GM12878 (cell line): ENCODE measurements at regions not wholly inside any gene's neighbourhood (a gene's known extent, or its start where the extent isn't known, plus 50 kb on each side); places are given as distances from the start of the nearest gene placed in this dataset.

ENCODE experiments used
- ELK1 ChIP-seq: IDR thresholded peaks from 2 replicates; pipeline ENCODE4 v1.6.1; 2012; ENCODE audit warnings: low read depth, low read length, improper control_type of control experiment
- FOXK2 ChIP-seq: fragments of 450-650 bp; IDR thresholded peaks from 2 replicates; pipeline ENCODE4 v1.6.1; 2017; ENCODE audit warnings: mild to moderate bottlenecking, moderate library complexity
- JUNB ChIP-seq: IDR thresholded peaks from 2 replicates; pipeline ENCODE4 v1.6.1; 2016; ENCODE audit warnings: antibody characterized with exemption, mild to moderate bottlenecking
- LARP7 ChIP-seq: fragments of 450-650 bp; IDR thresholded peaks from 2 replicates; pipeline ENCODE4 v1.6.1; 2017; ENCODE audit warnings: mild to moderate bottlenecking
- MEF2A ChIP-seq: IDR thresholded peaks from 2 replicates; pipeline ENCODE4 v1.6.1; 2011; ENCODE audit warnings: low read depth, mild to moderate bottlenecking, low read length, moderate library complexity; ENCODE audit not compliant: insufficient read depth
- NBN ChIP-seq: fragments of 450-650 bp; IDR thresholded peaks from 2 replicates; pipeline ENCODE4 v1.6.1; 2016
- RELB ChIP-seq: fragments of 450-650 bp; IDR thresholded peaks from 2 replicates; pipeline ENCODE4 v1.6.1; 2017; ENCODE audit warnings: low read depth, mild to moderate bottlenecking, moderate library complexity
- SMAD1 ChIP-seq: fragments of 450-650 bp; IDR thresholded peaks from 2 replicates; pipeline ENCODE4 v1.6.1; 2018; ENCODE audit warnings: mild to moderate bottlenecking, low read depth; ENCODE audit not compliant: partially characterized antibody
- TARDBP ChIP-seq: IDR thresholded peaks from 2 replicates; pipeline ENCODE4 v1.6.1; 2016; ENCODE audit warnings: borderline replicate concordance
- ZBED1 ChIP-seq: IDR thresholded peaks from 2 replicates; pipeline ENCODE4 v1.6.1; 2016; ENCODE audit warnings: borderline replicate concordance
- ZBTB40 ChIP-seq: fragments of 450-650 bp; IDR thresholded peaks from 2 replicates; pipeline ENCODE4 v1.6.1; 2016; ENCODE audit warnings: mild to moderate bottlenecking, moderate library complexity, borderline replicate concordance
- TF ChIP-seq, protein P1 (sequence below): fragments of 450-650 bp; IDR thresholded peaks from 2 replicates; pipeline ENCODE4 v1.6.1; 2016; ENCODE audit warnings: mild to moderate bottlenecking
- TF ChIP-seq, protein P2 (sequence below): fragments of 150-350 bp; IDR thresholded peaks from 2 replicates; pipeline ENCODE4 v1.6.1; 2016; ENCODE audit warnings: low read depth, low read length
- TF ChIP-seq, protein P3 (sequence below): fragments of 450-650 bp; formaldehyde crosslinking; IDR thresholded peaks from 2 replicates; pipeline ENCODE4 v1.4.0; 2020; ENCODE audit warnings: mild to moderate bottlenecking, moderate library complexity

- peak; percentile 63; the same call in 1 of the 2 replicates for TF ChIP-seq RELB
- no peak for TF ChIP-seq TARDBP
- TF ChIP-seq MEF2A: 0 out of 2 replicates have a peak, but pooled peaks have one; percentile 51
- TF ChIP-seq NBN: peak; percentile 68; the same call in 1 of the 2 replicates
- TF ChIP-seq ZBTB40: peak; percentile 72; the same call in 1 of the 2 replicates
- no peak for TF ChIP-seq FOXK2
- no peak for TF ChIP-seq JUNB
- no peak for TF ChIP-seq ZBED1
- peak; percentile 37; the same call in 1 of the 2 replicates for TF ChIP-seq ELK1
- TF ChIP-seq, protein P1, sequence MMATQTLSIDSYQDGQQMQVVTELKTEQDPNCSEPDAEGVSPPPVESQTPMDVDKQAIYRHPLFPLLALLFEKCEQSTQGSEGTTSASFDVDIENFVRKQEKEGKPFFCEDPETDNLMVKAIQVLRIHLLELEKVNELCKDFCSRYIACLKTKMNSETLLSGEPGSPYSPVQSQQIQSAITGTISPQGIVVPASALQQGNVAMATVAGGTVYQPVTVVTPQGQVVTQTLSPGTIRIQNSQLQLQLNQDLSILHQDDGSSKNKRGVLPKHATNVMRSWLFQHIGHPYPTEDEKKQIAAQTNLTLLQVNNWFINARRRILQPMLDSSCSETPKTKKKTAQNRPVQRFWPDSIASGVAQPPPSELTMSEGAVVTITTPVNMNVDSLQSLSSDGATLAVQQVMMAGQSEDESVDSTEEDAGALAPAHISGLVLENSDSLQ: peak; percentile 99
- peak; percentile 36 for TF ChIP-seq SMAD1
- no peak for TF ChIP-seq LARP7
- TF ChIP-seq, protein P2, sequence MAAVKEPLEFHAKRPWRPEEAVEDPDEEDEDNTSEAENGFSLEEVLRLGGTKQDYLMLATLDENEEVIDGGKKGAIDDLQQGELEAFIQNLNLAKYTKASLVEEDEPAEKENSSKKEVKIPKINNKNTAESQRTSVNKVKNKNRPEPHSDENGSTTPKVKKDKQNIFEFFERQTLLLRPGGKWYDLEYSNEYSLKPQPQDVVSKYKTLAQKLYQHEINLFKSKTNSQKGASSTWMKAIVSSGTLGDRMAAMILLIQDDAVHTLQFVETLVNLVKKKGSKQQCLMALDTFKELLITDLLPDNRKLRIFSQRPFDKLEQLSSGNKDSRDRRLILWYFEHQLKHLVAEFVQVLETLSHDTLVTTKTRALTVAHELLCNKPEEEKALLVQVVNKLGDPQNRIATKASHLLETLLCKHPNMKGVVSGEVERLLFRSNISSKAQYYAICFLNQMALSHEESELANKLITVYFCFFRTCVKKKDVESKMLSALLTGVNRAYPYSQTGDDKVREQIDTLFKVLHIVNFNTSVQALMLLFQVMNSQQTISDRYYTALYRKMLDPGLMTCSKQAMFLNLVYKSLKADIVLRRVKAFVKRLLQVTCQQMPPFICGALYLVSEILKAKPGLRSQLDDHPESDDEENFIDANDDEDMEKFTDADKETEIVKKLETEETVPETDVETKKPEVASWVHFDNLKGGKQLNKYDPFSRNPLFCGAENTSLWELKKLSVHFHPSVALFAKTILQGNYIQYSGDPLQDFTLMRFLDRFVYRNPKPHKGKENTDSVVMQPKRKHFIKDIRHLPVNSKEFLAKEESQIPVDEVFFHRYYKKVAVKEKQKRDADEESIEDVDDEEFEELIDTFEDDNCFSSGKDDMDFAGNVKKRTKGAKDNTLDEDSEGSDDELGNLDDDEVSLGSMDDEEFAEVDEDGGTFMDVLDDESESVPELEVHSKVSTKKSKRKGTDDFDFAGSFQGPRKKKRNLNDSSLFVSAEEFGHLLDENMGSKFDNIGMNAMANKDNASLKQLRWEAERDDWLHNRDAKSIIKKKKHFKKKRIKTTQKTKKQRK: peak; percentile 29; the same call in 1 of the 2 replicates
- TF ChIP-seq, protein P3, sequence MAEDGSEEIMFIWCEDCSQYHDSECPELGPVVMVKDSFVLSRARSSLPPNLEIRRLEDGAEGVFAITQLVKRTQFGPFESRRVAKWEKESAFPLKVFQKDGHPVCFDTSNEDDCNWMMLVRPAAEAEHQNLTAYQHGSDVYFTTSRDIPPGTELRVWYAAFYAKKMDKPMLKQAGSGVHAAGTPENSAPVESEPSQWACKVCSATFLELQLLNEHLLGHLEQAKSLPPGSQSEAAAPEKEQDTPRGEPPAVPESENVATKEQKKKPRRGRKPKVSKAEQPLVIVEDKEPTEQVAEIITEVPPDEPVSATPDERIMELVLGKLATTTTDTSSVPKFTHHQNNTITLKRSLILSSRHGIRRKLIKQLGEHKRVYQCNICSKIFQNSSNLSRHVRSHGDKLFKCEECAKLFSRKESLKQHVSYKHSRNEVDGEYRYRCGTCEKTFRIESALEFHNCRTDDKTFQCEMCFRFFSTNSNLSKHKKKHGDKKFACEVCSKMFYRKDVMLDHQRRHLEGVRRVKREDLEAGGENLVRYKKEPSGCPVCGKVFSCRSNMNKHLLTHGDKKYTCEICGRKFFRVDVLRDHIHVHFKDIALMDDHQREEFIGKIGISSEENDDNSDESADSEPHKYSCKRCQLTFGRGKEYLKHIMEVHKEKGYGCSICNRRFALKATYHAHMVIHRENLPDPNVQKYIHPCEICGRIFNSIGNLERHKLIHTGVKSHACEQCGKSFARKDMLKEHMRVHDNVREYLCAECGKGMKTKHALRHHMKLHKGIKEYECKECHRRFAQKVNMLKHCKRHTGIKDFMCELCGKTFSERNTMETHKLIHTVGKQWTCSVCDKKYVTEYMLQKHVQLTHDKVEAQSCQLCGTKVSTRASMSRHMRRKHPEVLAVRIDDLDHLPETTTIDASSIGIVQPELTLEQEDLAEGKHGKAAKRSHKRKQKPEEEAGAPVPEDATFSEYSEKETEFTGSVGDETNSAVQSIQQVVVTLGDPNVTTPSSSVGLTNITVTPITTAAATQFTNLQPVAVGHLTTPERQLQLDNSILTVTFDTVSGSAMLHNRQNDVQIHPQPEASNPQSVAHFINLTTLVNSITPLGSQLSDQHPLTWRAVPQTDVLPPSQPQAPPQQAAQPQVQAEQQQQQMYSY (CRISPR knock-in tag): no peak
These were observed 61.9 kb upstream of the TAGAP start (continued) for GRCh38 chr6:159106627-159107241.
